IMR-90 (cell line): ENCODE measurements at regions not wholly inside any gene's neighbourhood (a gene's known extent, or its start where the extent isn't known, plus 50 kb on each side); places are given as distances from the start of the nearest gene placed in this dataset.

Source experiments
- ATAC-seq: fragments of 200-7000 bp; cut with Tn5 transposase; 2 replicates; pipeline ENCODE4 v1.9.1; 2020; ENCODE audit warnings: low read depth, mild to moderate bottlenecking, moderate library complexity
- BruUV-seq: library from RNA; stranded (reverse); fragments of 400-500 nt; replicated peaks from 2 replicates; lab custom pipeline; 2021; lab: Mats Ljungman, UMichigan
- CTCF ChIA-PET: fragments of 300-600 bp; formaldehyde crosslinking; extraction: SDS; loops from one replicate; lab custom pipeline; 2021; ENCODE audit warnings: antibody characterized with exemption; lab: Yijun Ruan, JAX
- POLR2A ChIA-PET: fragments of 300-600 bp; sonication (Branson Sonifier 250); formaldehyde crosslinking; loops from one replicate; lab custom pipeline; 2022; ENCODE audit warnings: antibody characterized with exemption; ENCODE audit not compliant: unreplicated experiment; lab: Charles Lee
- DNase-seq: peaks from one replicate; pipeline ENCODE4 v3.0.0; 2013
- H2AFZ ChIP-seq: replicated peaks from 2 replicates; pipeline ENCODE3; 2013; ENCODE audit warnings: low read length, mild to moderate bottlenecking; ENCODE audit not compliant: poor library complexity
- H2AK5ac ChIP-seq: 2 replicates; pipeline ENCODE4 v1.6.1; 2013; ENCODE audit warnings: low read depth, low read length, inconsistent platforms
- H2AK9ac ChIP-seq: replicated peaks from 2 replicates; pipeline ENCODE3; 2013; ENCODE audit warnings: mild to moderate bottlenecking, low read depth, low read length, moderate library complexity; ENCODE audit not compliant: poor library complexity
- H2BK120ac ChIP-seq: 2 replicates; pipeline ENCODE4 v1.6.1; 2013; ENCODE audit warnings: low read depth, low read length, inconsistent platforms
- H2BK15ac ChIP-seq: 3 replicates; pipeline ENCODE4 v1.6.1; 2013; ENCODE audit warnings: low read depth, low read length, inconsistent platforms
- H2BK20ac ChIP-seq: 2 replicates; pipeline ENCODE4 v1.6.1; 2013; ENCODE audit warnings: low read depth, mild to moderate bottlenecking, inconsistent platforms, low read length, moderate library complexity
- H2BK5ac ChIP-seq: 2 replicates; pipeline ENCODE4 v1.6.1; 2013; ENCODE audit warnings: mild to moderate bottlenecking, low read depth, low read length, inconsistent platforms; ENCODE audit not compliant: poor library complexity, severe bottlenecking
- H3K14ac ChIP-seq: replicated peaks from 2 replicates; pipeline ENCODE4 v1.6.1; 2013; ENCODE audit warnings: low read depth, low read length, inconsistent platforms
- H3K18ac ChIP-seq: 2 replicates; pipeline ENCODE4 v1.6.1; 2013; ENCODE audit warnings: low read depth, low read length, control low read depth
- H3K23ac ChIP-seq: 2 replicates; pipeline ENCODE4 v1.6.1; 2013; ENCODE audit warnings: low read depth, low read length, inconsistent platforms
- H3K27ac ChIP-seq: 2 replicates; pipeline ENCODE4 v1.5.1; 2013; ENCODE audit warnings: mild to moderate bottlenecking, control low read depth, low read length; ENCODE audit not compliant: insufficient read depth
- H3K27me3 ChIP-seq: 2 replicates; pipeline ENCODE4 v1.6.1; 2013; ENCODE audit warnings: low read length; ENCODE audit not compliant: control insufficient read depth, insufficient read depth
- H3K36me3 ChIP-seq: 2 replicates; pipeline ENCODE4 v1.6.1; 2013; ENCODE audit warnings: low read length, mixed read lengths; ENCODE audit not compliant: control insufficient read depth, insufficient read depth
- H3K4ac ChIP-seq: 2 replicates; pipeline ENCODE4 v1.6.1; 2013; ENCODE audit warnings: low read depth, low read length, inconsistent platforms
- H3K4me1 ChIP-seq: 2 replicates; pipeline ENCODE4 v1.6.1; 2013; ENCODE audit warnings: low read length, mixed read lengths; ENCODE audit not compliant: control insufficient read depth, insufficient read depth
- H3K4me2 ChIP-seq: 2 replicates; pipeline ENCODE4 v1.6.1; 2013; ENCODE audit warnings: low read depth, mild to moderate bottlenecking, control low read depth, low read length, moderate library complexity
- H3K4me3 ChIP-seq: 2 replicates; pipeline ENCODE4 v1.5.1; 2013; ENCODE audit warnings: low read depth, mild to moderate bottlenecking, control low read depth, low read length, moderate library complexity; ENCODE audit not compliant: insufficient read depth
- H3K56ac ChIP-seq: 2 replicates; pipeline ENCODE4 v1.6.1; 2013; ENCODE audit warnings: low read length, inconsistent platforms; ENCODE audit not compliant: insufficient read depth; ENCODE audit errors: extremely low read depth
- H3K79me1 ChIP-seq, 2 experiments: 2 replicates each; pipeline ENCODE4 v1.6.1; 2013; ENCODE audit warnings: low read length in 2 of 2, inconsistent platforms in 1 of 2, low read depth in 1 of 2
- H3K9ac ChIP-seq: 2 replicates; pipeline ENCODE4 v1.6.1; 2013; ENCODE audit warnings: low read depth, low read length, control low read depth
- H3K9me1 ChIP-seq: 2 replicates; pipeline ENCODE4 v1.6.1; 2013; ENCODE audit warnings: low read length, inconsistent platforms; ENCODE audit not compliant: insufficient read depth
- H3K9me3 ChIP-seq: 2 replicates; pipeline ENCODE4 v1.6.1; 2013; ENCODE audit warnings: low read length; ENCODE audit not compliant: control insufficient read depth, insufficient read depth
- H4K20me1 ChIP-seq: 2 replicates; pipeline ENCODE4 v1.6.1; 2013; ENCODE audit warnings: low read length, inconsistent platforms; ENCODE audit not compliant: insufficient read depth
- H4K5ac ChIP-seq: 2 replicates; pipeline ENCODE4 v1.6.1; 2013; ENCODE audit warnings: mild to moderate bottlenecking, low read depth, low read length, control low read depth
- H4K8ac ChIP-seq, 2 experiments: 2 replicates each; pipeline ENCODE4 v1.6.1; 2013; ENCODE audit warnings: low read depth in 2 of 2, low read length in 2 of 2, control low read depth in 1 of 2, inconsistent platforms in 1 of 2
- H4K91ac ChIP-seq: 2 replicates; pipeline ENCODE4 v1.6.1; 2013; ENCODE audit warnings: low read depth, low read length, inconsistent platforms; ENCODE audit not compliant: insufficient read depth
- BHLHE40 ChIP-seq: fragments of 150-350 bp; IDR thresholded peaks from 2 replicates; pipeline ENCODE4 v1.6.1; 2016; ENCODE audit warnings: mild to moderate bottlenecking, low read depth, low read length
- CEBPB ChIP-seq: IDR thresholded peaks from 2 replicates; pipeline ENCODE4 v1.6.1; 2012; ENCODE audit warnings: low read depth, low read length, improper control_type of control experiment
- CHD1 ChIP-seq: IDR thresholded peaks from 2 replicates; pipeline ENCODE4 v1.6.1; 2012; ENCODE audit warnings: low read depth, low read length, improper control_type of control experiment
- ELK1 ChIP-seq: fragments of 150-350 bp; IDR thresholded peaks from 2 replicates; pipeline ENCODE4 v1.6.1; 2016; ENCODE audit warnings: low read depth, mild to moderate bottlenecking, low read length, moderate library complexity, borderline replicate concordance
- FOS ChIP-seq: fragments of 150-350 bp; IDR thresholded peaks from 2 replicates; pipeline ENCODE4 v1.6.1; 2016; ENCODE audit warnings: low read depth, low read length
- MAFK ChIP-seq: IDR thresholded peaks from 2 replicates; pipeline ENCODE4 v1.6.1; 2012; ENCODE audit warnings: low read depth, low read length, improper control_type of control experiment
- MAZ ChIP-seq: IDR thresholded peaks from 2 replicates; pipeline ENCODE4 v1.6.1; 2012; ENCODE audit warnings: low read depth, mild to moderate bottlenecking, low read length, improper control_type of control experiment, moderate library complexity, borderline replicate concordance
- MXI1 ChIP-seq: IDR thresholded peaks from 2 replicates; pipeline ENCODE4 v1.6.1; 2012; ENCODE audit warnings: low read depth, mild to moderate bottlenecking, low read length, moderate library complexity, borderline replicate concordance
- NFE2L2 ChIP-seq: fragments of 150-350 bp; IDR thresholded peaks from 2 replicates; pipeline ENCODE4 v1.6.1; 2016; ENCODE audit warnings: low read depth, mild to moderate bottlenecking, low read length
- POLR2A ChIP-seq: IDR thresholded peaks from 2 replicates; pipeline ENCODE4 v1.6.1; 2012; ENCODE audit warnings: mild to moderate bottlenecking, low read depth, low read length
- RAD21 ChIP-seq: IDR thresholded peaks from 2 replicates; pipeline ENCODE4 v1.6.1; 2012; ENCODE audit warnings: low read length, improper control_type of control experiment
- RFX5 ChIP-seq: IDR thresholded peaks from 2 replicates; pipeline ENCODE4 v1.8.0; 2012; ENCODE audit warnings: low read depth, mild to moderate bottlenecking, low read length, moderate library complexity
- SMC3 ChIP-seq: fragments of 150-350 bp; IDR thresholded peaks from 2 replicates; pipeline ENCODE4 v1.6.1; 2016; ENCODE audit warnings: low read depth, mild to moderate bottlenecking, antibody characterized with exemption, low read length, moderate library complexity
- USF2 ChIP-seq: fragments of 150-350 bp; IDR thresholded peaks from 2 replicates; pipeline ENCODE4 v1.6.1; 2017; ENCODE audit warnings: mild to moderate bottlenecking, antibody characterized with exemption, low read length, low read depth
- WGBS, 2 experiments: methylation state at CpG; one replicate each; pipeline versions ENCODE4 v1.1.5 to v1.1.7; 2013; ENCODE audit warnings: missing lambda C conversion rate in 2 of 2; ENCODE audit not compliant: insufficient read length in 1 of 2; ENCODE audit errors: extremely low coverage in 2 of 2; 5-methylcytosine and 5-hydroxymethylcytosine counted together
- dilution Hi-C: fragments of 300-500 bp; cut with HindIII; formaldehyde crosslinking; loops from one replicate; pipeline ENCODE4 v1.14.3; 2018; ENCODE audit warnings: low sequenced_read_pairs; ENCODE audit not compliant: unreplicated experiment
- in situ Hi-C: fragments of 300-500 bp; cut with MboI; formaldehyde crosslinking; loops from 3 replicates; pipeline ENCODE4 v1.14.3; 2019; ENCODE audit warnings: low sequenced_read_pairs, inconsistent platforms, mixed read lengths
- intact Hi-C: fragments of 100-400 bp; cut with micrococcal nuclease; formaldehyde crosslinking; loops from 2 replicates; pipeline ENCODE4 v1.10.0; 2022

GRCh38 chr3:194070634-194071409, 65.1 kb upstream of the HES1 start (continued):
- TF ChIP-seq USF2, result 0 out of 2 replicates have a peak, but pooled peaks have one; percentile 6

- Histone ChIP-seq H3K23ac (no peak overlapping the region), H3K9ac (no peak overlapping the region), H3K9me1 (no peaks in the 10 kb centered on the region), H2AK5ac (no peak overlapping the region), H2BK120ac (no peak overlapping the region), H3K4ac (no peak overlapping the region), H2AK9ac (no peak overlapping the region), H3K4me2 (no peak overlapping the region), H4K8ac (no peak overlapping the region), H2BK5ac (no peak overlapping the region), H3K56ac (no peak overlapping the region), H3K27me3 (peaks cover 30% of the 10 kb centered on the region), H4K20me1 (no peaks in the 10 kb centered on the region), H2BK20ac (no peak overlapping the region), H3K4me3 (no peak overlapping the region), H4K91ac (no peak overlapping the region), H3K27ac (no peak overlapping the region), H3K79me1 (no peaks in the 10 kb centered on the region), H3K18ac (no peak overlapping the region), H3K9me3 (peaks cover 5% of the 10 kb centered on the region), H4K5ac (no peak overlapping the region), H3K14ac (no peak overlapping the region), H3K4me1 (peaks cover 2% of the 10 kb centered on the region; the same call in 1 of the 2 replicates), H2AFZ (no peak overlapping the region), H2BK15ac (no peak overlapping the region), H3K36me3 (no peaks in the 10 kb centered on the region)
- DNase-seq, result no peak
- ATAC-seq, result no peak
- intact Hi-C loops (loop anchor here (5.0 kb wide), 1 partner anchor 245 kb away; no protein-coding TSS in a partner anchor), in situ Hi-C loops (no loop called here), dilution Hi-C loops (no loop called here)
- BruUV-seq, result no TSS peak
- 20% methylated on average over 1 of the region's 9 CpGs; no CpG with 5 or more reads in 1 of the 2 experiments for WGBS, 2 experiments
- ChIA-PET CTCF (interaction anchor here (1.0 kb wide), 1 partner anchor 62 kb away, joined by 3 read pairs; no protein-coding TSS in a partner anchor), POLR2A (no interaction called here)
- TF ChIP-seq MXI1 (no peak), RAD21 (no peak), USF2 (no peak), CHD1 (no peak), MAFK (no peak), NFE2L2 (no peak), CEBPB (no peak), POLR2A (no peak), MAZ (no peak), ELK1 (no peak), SMC3 (no peak), FOS (no peak), BHLHE40 (no peak), RFX5 (no peak)
Measured at GRCh38 chr3:194072097-194072428, 63.9 kb upstream of the HES1 start.
